Right atrium auricular region (tissue), 2 donors: ENCODE measurements at regions not wholly inside any gene's neighbourhood (a gene's known extent, or its start where the extent isn't known, plus 50 kb on each side); places are given as distances from the start of the nearest gene placed in this dataset.
"Not testable (repeated sequence)": the region's sequence is repeated elsewhere in the genome, so short reads cannot be mapped to it uniquely, and the experiment has no call there.

Experiments
- DNase-seq: peaks from one replicate; pipeline ENCODE4 v3.0.0-alpha.2; 2019; ENCODE audit warnings: low spot score
- H3K27ac ChIP-seq, 2 donors: fragments of 200-600 bp; sonication (generic); 1 replicate in 1 of 2; 2 replicates in 1 of 2; pipeline ENCODE4 v1.5.1; 2016 to 2019
- H3K27me3 ChIP-seq, 2 donors: fragments of 200-600 bp; sonication (generic); one replicate each; pipeline versions ENCODE4 v1.5.1 to v1.6.0; 2017 to 2019
- H3K36me3 ChIP-seq: fragments of 200-600 bp; sonication (generic); one replicate; pipeline ENCODE4 v1.5.1; 2016
- H3K4me1 ChIP-seq, 2 donors: fragments of 200-600 bp; sonication (generic); one replicate each; pipeline versions ENCODE4 v1.5.1 to v1.6.0; 2017 to 2019
- H3K4me3 ChIP-seq, 2 donors: fragments of 200-600 bp; sonication (generic); 1 replicate in 1 of 2; 2 replicates in 1 of 2; pipeline ENCODE4 v1.5.1; 2017 to 2019; ENCODE audit warnings: mild to moderate bottlenecking in 1 of 2, moderate library complexity in 1 of 2
- H3K9me3 ChIP-seq, 2 donors: fragments of 200-600 bp; sonication (generic); one replicate each; pipeline ENCODE4 v1.5.1; 2019
- CTCF ChIP-seq, 2 donors: fragments of 200-600 bp; sonication (generic); IDR thresholded peaks; one replicate each; pipeline ENCODE4 v1.5.1; 2019; ENCODE audit warnings: antibody characterized with exemption in 2 of 2

GRCh38 chrX:63032811-63033210, 318.3 kb downstream of the SPIN4 start:
- H3K4me3 ChIP-seq, result no peak overlapping the region
- H3K9me3 ChIP-seq, result no peaks in the 10 kb centered on the region
- no peak for DNase-seq
- H3K27ac ChIP-seq, result no peak overlapping the region
- no peaks in the 10 kb centered on the region for H3K27me3 ChIP-seq
- no peak for TF ChIP-seq CTCF (IDR thresholded peaks at IDR 0.05)
- H3K4me1 ChIP-seq, result no peaks in the 10 kb centered on the region
- H3K36me3 ChIP-seq, result no peaks in the 10 kb centered on the region

GRCh38 chrX:63013549-63013948, 337.6 kb downstream of the SPIN4 start:
- Histone ChIP-seq H3K9me3 (peaks cover 0 to 6% of the 10 kb centered on the region in 2 donors), H3K27me3 (no peaks in the 10 kb centered on the region), H3K36me3 (no peaks in the 10 kb centered on the region), H3K4me1 (no peaks in the 10 kb centered on the region), H3K4me3 (no peak overlapping the region), H3K27ac (no peak overlapping the region)
- no peak for DNase-seq
- no peak for TF ChIP-seq CTCF (IDR thresholded peaks at IDR 0.05)

GRCh38 chrX:63012574-63012973, 338.6 kb downstream of the SPIN4 start:
- no peak overlapping the region for H3K27ac ChIP-seq
- H3K27me3 ChIP-seq, result no peaks in the 10 kb centered on the region
- no peak overlapping the region for H3K4me3 ChIP-seq
- no peak for DNase-seq
- TF ChIP-seq CTCF (IDR thresholded peaks at IDR 0.05), result no peak
- no peaks in the 10 kb centered on the region for H3K36me3 ChIP-seq
- no peaks in the 10 kb centered on the region for H3K4me1 ChIP-seq
- peaks cover 0 to 6% of the 10 kb centered on the region in 2 donors for H3K9me3 ChIP-seq

- DNase-seq, H3K4me1 ChIP-seq, H3K4me3 ChIP-seq, H3K36me3 ChIP-seq, H3K27ac ChIP-seq, H3K27me3 ChIP-seq: not testable (repeated sequence)
- H3K9me3 ChIP-seq, result peaks cover 0 to 20% of the 10 kb centered on the region in 2 donors
These were observed 350.9 kb downstream of the SPIN4 start for GRCh38 chrX:63000196-63000595.
